ENCODE measurements at regions not wholly inside any gene's neighbourhood (a gene's known extent, or its start where the extent isn't known, plus 50 kb on each side); places are given as distances from the start of the nearest gene placed in this dataset.
A peak's percentile ranks its signal among the peaks of the same experiment; 100 is the strongest.

GRCh38 chr1:4973341-4973740 is 318.9 kb downstream of the AJAP1 start:
- H4K91ac ChIP-seq (ENCODE audit: low read depth, low read length, poor library complexity), result no peak overlapping the region
- no peak overlapping the region for H2BK120ac ChIP-seq (ENCODE audit: low read depth, low read length)
- H2BK15ac ChIP-seq (ENCODE audit: low read length), result no peak overlapping the region
- no peak overlapping the region for H3K14ac ChIP-seq (ENCODE audit: low read length)
- DNase-seq (ENCODE audit: low spot score), result no peak
- H2BK5ac ChIP-seq (ENCODE audit: low read length), result no peak overlapping the region
- H4K8ac ChIP-seq (ENCODE audit: low read depth, low read length), result no peak overlapping the region
- H3K4me1 ChIP-seq (ENCODE audit: control insufficient read depth in 2 of 2, insufficient read depth in 1 of 2, low read depth in 1 of 2, low read length in 2 of 2), result no peaks in the 10 kb centered on the region
- no peak overlapping the region for H2AFZ ChIP-seq (ENCODE audit: low read length)
- no peaks in the 10 kb centered on the region for H3K27me3 ChIP-seq (ENCODE audit: control insufficient read depth in 3 of 3, insufficient read depth in 3 of 3, low read depth in 1 of 3, low read length in 3 of 3)
- no CpG with 5 or more reads among the region's 10 CpGs for WGBS, 2 donors (ENCODE audit: extremely low coverage in 2 of 2, insufficient read length in 2 of 2, insufficient replicate concordance in 1 of 2)
- H3K79me1 ChIP-seq (ENCODE audit: low read depth, low read length), result no peaks in the 10 kb centered on the region
- no peak overlapping the region for H3K9ac ChIP-seq (ENCODE audit: low read depth, low read length, poor library complexity)
- H3K4ac ChIP-seq (ENCODE audit: low read length), result no peak overlapping the region
- H3K4me3 ChIP-seq (ENCODE audit: low read length in 2 of 2), result peak overlapping the region in 1 of 2 donors; percentile 37
- H3K36me3 ChIP-seq (replicated peaks in 1 of 2; ENCODE audit: control insufficient read depth in 2 of 2, insufficient read depth in 2 of 2, low read length in 2 of 2), result no peaks in the 10 kb centered on the region
- H3K23ac ChIP-seq (ENCODE audit: low read depth, low read length, poor library complexity), result no peak overlapping the region
- no peak overlapping the region for H2AK5ac ChIP-seq (ENCODE audit: low read depth, low read length)
- H3K4me2 ChIP-seq (ENCODE audit: insufficient read depth, low read length, poor library complexity, severe bottlenecking), result no peak overlapping the region
- H3K18ac ChIP-seq (ENCODE audit: low read length), result peak overlapping the region; percentile 48
- no peak overlapping the region for H3K27ac ChIP-seq (replicated peaks; ENCODE audit: low read length)
- H3K9me3 ChIP-seq (replicated peaks in 1 of 2; ENCODE audit: control insufficient read depth in 2 of 2, insufficient read depth in 1 of 2, low read depth in 1 of 2, low read length in 2 of 2), result peaks cover 0 to 2% of the 10 kb centered on the region in 2 donors
- H2BK12ac ChIP-seq (ENCODE audit: low read length), result no peak overlapping the region

GRCh38 chr1:4972761-4973320 is 318.4 kb downstream of the AJAP1 start:
- H3K23ac ChIP-seq (ENCODE audit: low read depth, low read length, poor library complexity), result peak overlapping the region; percentile 51
- H3K9ac ChIP-seq (ENCODE audit: low read depth, low read length, poor library complexity), result no peak overlapping the region
- H2BK120ac ChIP-seq (ENCODE audit: low read depth, low read length), result no peak overlapping the region
- no peaks in the 10 kb centered on the region for H3K36me3 ChIP-seq (replicated peaks in 1 of 2; ENCODE audit: control insufficient read depth in 2 of 2, insufficient read depth in 2 of 2, low read length in 2 of 2)
- WGBS, 2 donors (ENCODE audit: extremely low coverage in 2 of 2, insufficient read length in 2 of 2, insufficient replicate concordance in 1 of 2), result no CpG with 5 or more reads among the region's 12 CpGs
- peak overlapping the region; percentile 48 for H2AK5ac ChIP-seq (ENCODE audit: low read depth, low read length)
- H3K9me3 ChIP-seq (replicated peaks in 1 of 2; ENCODE audit: control insufficient read depth in 2 of 2, insufficient read depth in 1 of 2, low read depth in 1 of 2, low read length in 2 of 2), result peaks cover 0 to 2% of the 10 kb centered on the region in 2 donors
- no peak overlapping the region for H2BK12ac ChIP-seq (ENCODE audit: low read length)
- H3K27me3 ChIP-seq (ENCODE audit: control insufficient read depth in 3 of 3, insufficient read depth in 3 of 3, low read depth in 1 of 3, low read length in 3 of 3), result no peaks in the 10 kb centered on the region
- no peak overlapping the region for H2AFZ ChIP-seq (ENCODE audit: low read length)
- H3K18ac ChIP-seq (ENCODE audit: low read length), result peak overlapping the region; percentile 19
- H3K4me1 ChIP-seq (ENCODE audit: control insufficient read depth in 2 of 2, insufficient read depth in 1 of 2, low read depth in 1 of 2, low read length in 2 of 2), result no peaks in the 10 kb centered on the region
- H3K4me2 ChIP-seq (ENCODE audit: insufficient read depth, low read length, poor library complexity, severe bottlenecking), result no peak overlapping the region
- H3K14ac ChIP-seq (ENCODE audit: low read length), result no peak overlapping the region
- H2BK5ac ChIP-seq (ENCODE audit: low read length), result no peak overlapping the region
- no peak overlapping the region for H4K8ac ChIP-seq (ENCODE audit: low read depth, low read length)
- no peak overlapping the region for H3K4me3 ChIP-seq (ENCODE audit: low read length in 2 of 2)
- H3K4ac ChIP-seq (ENCODE audit: low read length), result no peak overlapping the region
- no peak for DNase-seq (ENCODE audit: low spot score)
- no peak overlapping the region for H3K27ac ChIP-seq (replicated peaks; ENCODE audit: low read length)
- H4K91ac ChIP-seq (ENCODE audit: low read depth, low read length, poor library complexity), result no peak overlapping the region
- H3K79me1 ChIP-seq (ENCODE audit: low read depth, low read length), result no peaks in the 10 kb centered on the region
- H2BK15ac ChIP-seq (ENCODE audit: low read length), result no peak overlapping the region

- no peak overlapping the region for H4K8ac ChIP-seq (ENCODE audit: low read depth, low read length)
- no peak overlapping the region for H3K4me2 ChIP-seq (ENCODE audit: insufficient read depth, low read length, poor library complexity, severe bottlenecking)
- H2BK15ac ChIP-seq (ENCODE audit: low read length), result no peak overlapping the region
- H3K36me3 ChIP-seq (replicated peaks in 1 of 2; ENCODE audit: control insufficient read depth in 2 of 2, insufficient read depth in 2 of 2, low read length in 2 of 2), result no peaks in the 10 kb centered on the region
- H2BK120ac ChIP-seq (ENCODE audit: low read depth, low read length), result no peak overlapping the region
- H2AFZ ChIP-seq (ENCODE audit: low read length), result no peak overlapping the region
- no peaks in the 10 kb centered on the region for H3K4me1 ChIP-seq (ENCODE audit: control insufficient read depth in 2 of 2, insufficient read depth in 1 of 2, low read depth in 1 of 2, low read length in 2 of 2)
- H3K79me1 ChIP-seq (ENCODE audit: low read depth, low read length), result no peaks in the 10 kb centered on the region
- no peak overlapping the region for H2BK12ac ChIP-seq (ENCODE audit: low read length)
- H3K4ac ChIP-seq (ENCODE audit: low read length), result no peak overlapping the region
- no peak overlapping the region for H3K27ac ChIP-seq (replicated peaks; ENCODE audit: low read length)
- H2AK5ac ChIP-seq (ENCODE audit: low read depth, low read length), result no peak overlapping the region
- no peaks in the 10 kb centered on the region for H3K27me3 ChIP-seq (ENCODE audit: control insufficient read depth in 3 of 3, insufficient read depth in 3 of 3, low read depth in 1 of 3, low read length in 3 of 3)
- no peak for DNase-seq (ENCODE audit: low spot score)
- no peak overlapping the region for H2BK5ac ChIP-seq (ENCODE audit: low read length)
- no peak overlapping the region for H3K9ac ChIP-seq (ENCODE audit: low read depth, low read length, poor library complexity)
- no CpG with 5 or more reads among the region's 3 CpGs for WGBS, 2 donors (ENCODE audit: extremely low coverage in 2 of 2, insufficient read length in 2 of 2, insufficient replicate concordance in 1 of 2)
- H3K18ac ChIP-seq (ENCODE audit: low read length), result no peak overlapping the region
- H3K23ac ChIP-seq (ENCODE audit: low read depth, low read length, poor library complexity), result no peak overlapping the region
- no peak overlapping the region for H3K14ac ChIP-seq (ENCODE audit: low read length)
- no peak overlapping the region for H4K91ac ChIP-seq (ENCODE audit: low read depth, low read length, poor library complexity)
- H3K9me3 ChIP-seq (replicated peaks in 1 of 2; ENCODE audit: control insufficient read depth in 2 of 2, insufficient read depth in 1 of 2, low read depth in 1 of 2, low read length in 2 of 2), result peaks cover 0 to 2% of the 10 kb centered on the region in 2 donors
- H3K4me3 ChIP-seq (ENCODE audit: low read length in 2 of 2), result no peak overlapping the region
Measured at GRCh38 chr1:4971666-4972065, 317.3 kb downstream of the AJAP1 start.

GRCh38 chr1:4970532-4970931 is 316.1 kb downstream of the AJAP1 start:
- H2BK15ac ChIP-seq (ENCODE audit: low read length), result no peak overlapping the region
- no peak overlapping the region for H2BK120ac ChIP-seq (ENCODE audit: low read depth, low read length)
- H2BK12ac ChIP-seq (ENCODE audit: low read length), result no peak overlapping the region
- no peaks in the 10 kb centered on the region for H3K36me3 ChIP-seq (replicated peaks in 1 of 2; ENCODE audit: control insufficient read depth in 2 of 2, insufficient read depth in 2 of 2, low read length in 2 of 2)
- peaks cover 0 to 2% of the 10 kb centered on the region in 2 donors for H3K9me3 ChIP-seq (replicated peaks in 1 of 2; ENCODE audit: control insufficient read depth in 2 of 2, insufficient read depth in 1 of 2, low read depth in 1 of 2, low read length in 2 of 2)
- H4K91ac ChIP-seq (ENCODE audit: low read depth, low read length, poor library complexity), result no peak overlapping the region
- H3K18ac ChIP-seq (ENCODE audit: low read length), result no peak overlapping the region
- no CpG with 5 or more reads among the region's 3 CpGs for WGBS, 2 donors (ENCODE audit: extremely low coverage in 2 of 2, insufficient read length in 2 of 2, insufficient replicate concordance in 1 of 2)
- H4K8ac ChIP-seq (ENCODE audit: low read depth, low read length), result no peak overlapping the region
- no peaks in the 10 kb centered on the region for H3K27me3 ChIP-seq (ENCODE audit: control insufficient read depth in 3 of 3, insufficient read depth in 3 of 3, low read depth in 1 of 3, low read length in 3 of 3)
- H3K14ac ChIP-seq (ENCODE audit: low read length), result no peak overlapping the region
- H3K9ac ChIP-seq (ENCODE audit: low read depth, low read length, poor library complexity), result no peak overlapping the region
- no peak overlapping the region for H2AK5ac ChIP-seq (ENCODE audit: low read depth, low read length)
- no peak overlapping the region for H3K4me3 ChIP-seq (ENCODE audit: low read length in 2 of 2)
- no peaks in the 10 kb centered on the region for H3K79me1 ChIP-seq (ENCODE audit: low read depth, low read length)
- no peak overlapping the region for H3K27ac ChIP-seq (replicated peaks; ENCODE audit: low read length)
- no peak overlapping the region for H3K4me2 ChIP-seq (ENCODE audit: insufficient read depth, low read length, poor library complexity, severe bottlenecking)
- no peak for DNase-seq (ENCODE audit: low spot score)
- H2BK5ac ChIP-seq (ENCODE audit: low read length), result no peak overlapping the region
- H3K4me1 ChIP-seq (ENCODE audit: control insufficient read depth in 2 of 2, insufficient read depth in 1 of 2, low read depth in 1 of 2, low read length in 2 of 2), result peaks cover 0 to under 1% of the 10 kb centered on the region in 2 donors
- no peak overlapping the region for H3K23ac ChIP-seq (ENCODE audit: low read depth, low read length, poor library complexity)
- no peak overlapping the region for H2AFZ ChIP-seq (ENCODE audit: low read length)
- no peak overlapping the region for H3K4ac ChIP-seq (ENCODE audit: low read length)
